B cell (primary cell): ENCODE measurements at regions not wholly inside any gene's neighbourhood (a gene's known extent, or its start where the extent isn't known, plus 50 kb on each side); places are given as distances from the start of the nearest gene placed in this dataset.

ENCODE experiments used
- ATAC-seq: fragments of 200-7000 bp; cut with Tn5 transposase; one replicate; pipeline ENCODE4 v1.10.0; 2021; ENCODE audit warnings: low read depth, mild to moderate bottlenecking, moderate number of reproducible peaks, moderate library complexity
- CTCF ChIA-PET: fragments of 350-600 bp; sonication (Branson Sonifier 250); formaldehyde crosslinking; loops from one replicate; lab custom pipeline; 2021; ENCODE audit warnings: antibody characterized with exemption, inconsistent platforms; lab: Charles Lee
- POLR2A ChIA-PET: fragments of 350-600 bp; sonication (Branson Sonifier 250); formaldehyde crosslinking; loops from one replicate; lab custom pipeline; 2021; ENCODE audit warnings: antibody characterized with exemption; lab: Charles Lee
- DNase-seq: peaks from one replicate; pipeline ENCODE4 v3.0.0; 2013
- H2AFZ ChIP-seq: 2 replicates; pipeline ENCODE4 v1.6.1; 2012; ENCODE audit warnings: mild to moderate bottlenecking, low read depth, low read length; ENCODE audit not compliant: insufficient read depth, poor library complexity, severe bottlenecking
- H3K27ac ChIP-seq, 2 donors: 1 replicate in 1 of 2; 2 replicates in 1 of 2; pipeline ENCODE4 v1.5.1; 2012 to 2013; ENCODE audit warnings: low read length in 2 of 2, mild to moderate bottlenecking in 2 of 2, moderate library complexity in 1 of 2
- H3K27me3 ChIP-seq, 4 experiments: fragments of 200-600 bp in 1 of 4; sonication (generic) in 1 of 4; replicated peaks in 1 of 4; 1 replicate in 2 of 4; 2 replicates in 2 of 4; pipeline versions ENCODE4 v1.6.1 to v1.7.0; 2013 to 2016; ENCODE audit warnings: low read length in 3 of 4, mild to moderate bottlenecking in 2 of 4, mixed read lengths in 1 of 4, moderate library complexity in 1 of 4; ENCODE audit not compliant: insufficient read depth in 4 of 4, control insufficient read depth in 3 of 4; ENCODE audit errors: control extremely low read depth in 1 of 4
- H3K36me3 ChIP-seq, 2 experiments: replicated peaks in 1 of 2; 1 replicate in 1 of 2; 2 replicates in 1 of 2; pipeline versions ENCODE4 v1.6.1 to v1.7.1; 2013; ENCODE audit warnings: low read length in 1 of 2; ENCODE audit not compliant: insufficient read depth in 2 of 2, control insufficient read depth in 1 of 2; ENCODE audit errors: control extremely low read depth in 1 of 2, extremely low read depth in 1 of 2
- H3K4me1 ChIP-seq, 2 donors: fragments of 200-600 bp in 1 of 2; sonication (generic) in 1 of 2; 1 replicate in 1 of 2; 2 replicates in 1 of 2; pipeline versions ENCODE4 v1.5.1 to v1.6.1; 2013 to 2017; ENCODE audit warnings: low read length in 2 of 2; ENCODE audit not compliant: control insufficient read depth in 2 of 2, insufficient read depth in 2 of 2
- H3K4me2 ChIP-seq: replicated peaks from 2 replicates; pipeline ENCODE3; 2012; ENCODE audit warnings: mild to moderate bottlenecking, low read depth, low read length; ENCODE audit not compliant: poor library complexity, severe bottlenecking
- H3K4me3 ChIP-seq, 5 experiments: fragments of 200-600 bp in 1 of 5; sonication (generic) in 1 of 5; 1 replicate in 3 of 5; 2 replicates in 2 of 5; pipeline versions ENCODE4 v1.5.1 to v1.7.0; 2011 to 2016; ENCODE audit warnings: low read length in 4 of 5, mild to moderate bottlenecking in 4 of 5, low read depth in 2 of 5, control low read depth in 1 of 5, moderate library complexity in 1 of 5; ENCODE audit not compliant: insufficient read depth in 1 of 5; ENCODE audit errors: control extremely low read depth in 1 of 5, extremely low read depth in 1 of 5
- H3K79me2 ChIP-seq: fragments of 200-600 bp; sonication (generic); one replicate; pipeline ENCODE4 v1.6.0; 2016; ENCODE audit warnings: low read length; ENCODE audit not compliant: control insufficient read depth, insufficient read depth
- H3K9ac ChIP-seq: fragments of 200-600 bp; sonication (generic); 2 replicates; pipeline ENCODE4 v1.6.1; 2017; ENCODE audit warnings: mild to moderate bottlenecking, low read length, moderate library complexity
- H3K9me3 ChIP-seq, 3 donors: one replicate each; pipeline versions ENCODE4 v1.6.1 to v1.7.1; 2013; ENCODE audit warnings: low read length in 2 of 3; ENCODE audit not compliant: control insufficient read depth in 2 of 3, insufficient read depth in 1 of 3; ENCODE audit errors: control extremely low read depth in 1 of 3
- H4K20me1 ChIP-seq: 2 replicates; pipeline ENCODE4 v1.6.0; 2012; ENCODE audit warnings: mild to moderate bottlenecking, low read length; ENCODE audit not compliant: insufficient read depth, control insufficient read depth, poor library complexity, severe bottlenecking
- H3K27ac Mint-ChIP-seq: one replicate; pipeline ENCODE4 v1.8.0; 2021; ENCODE audit warnings: mixed read lengths
- H3K27me3 Mint-ChIP-seq: one replicate; pipeline ENCODE4 v1.8.0; 2021; ENCODE audit warnings: mixed read lengths
- H3K4me1 Mint-ChIP-seq: one replicate; pipeline ENCODE4 v1.8.0; 2021; ENCODE audit warnings: mixed read lengths
- H3K4me3 Mint-ChIP-seq: one replicate; pipeline ENCODE4 v1.8.0; 2021; ENCODE audit warnings: mixed read lengths
- H3K9me3 Mint-ChIP-seq: one replicate; pipeline ENCODE4 v1.8.0; 2022; ENCODE audit warnings: mixed read lengths; ENCODE audit not compliant: insufficient read depth
- EZH2 ChIP-seq: IDR thresholded peaks from 2 replicates; pipeline ENCODE4 v1.6.1; 2012; ENCODE audit warnings: borderline replicate concordance, low read depth, mild to moderate bottlenecking, moderate library complexity, low read length; ENCODE audit not compliant: insufficient read depth, poor library complexity, severe bottlenecking
- WGBS: methylation state at CpG from one replicate; pipeline ENCODE4 v1.1.5; 2013; ENCODE audit warnings: missing lambda C conversion rate; ENCODE audit not compliant: insufficient coverage; 5-methylcytosine and 5-hydroxymethylcytosine counted together
- intact Hi-C: fragments of 100-400 bp; cut with micrococcal nuclease; formaldehyde crosslinking; loops from one replicate; pipeline ENCODE4 v1.10.0; 2022
- TF ChIP-seq, protein P1 (sequence below): fragments of 200-600 bp; IDR thresholded peaks from one replicate; pipeline ENCODE4 v1.8.0; 2022; ENCODE audit warnings: antibody characterized with exemption, mild to moderate bottlenecking

DNA sequence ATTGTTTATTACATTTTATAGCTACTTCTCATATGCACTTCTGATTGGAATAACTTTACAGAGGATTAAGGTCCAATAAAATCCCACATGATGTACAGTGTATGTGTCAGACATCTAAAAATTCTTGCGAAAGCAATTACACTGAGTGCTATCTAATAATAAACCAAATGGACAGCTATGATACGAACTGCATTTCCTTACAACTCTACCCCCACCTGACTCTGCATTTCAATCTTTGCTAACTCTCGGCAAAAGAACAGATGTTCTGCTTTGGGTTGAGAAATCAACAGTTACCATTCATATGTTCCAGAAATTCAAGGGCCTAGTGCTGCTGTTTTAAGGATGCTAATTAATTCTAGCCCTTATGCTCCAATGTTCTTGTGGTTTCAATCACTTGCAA is 287.9 kb upstream of the NOCT start:
- Histone ChIP-seq H3K4me2 (no peak overlapping the region), H3K36me3 (no peaks in the 10 kb centered on the region), H3K4me1 (no peaks in the 10 kb centered on the region), H2AFZ (no peak overlapping the region), H4K20me1 (no peaks in the 10 kb centered on the region), H3K27me3 (peaks cover 0 to 2% (median 0%) of the 10 kb centered on the region in 4 experiments), H3K27ac (no peak overlapping the region), H3K79me2 (no peaks in the 10 kb centered on the region), H3K9me3 (no peaks in the 10 kb centered on the region), H3K4me3 (no peak overlapping the region), H3K9ac (no peak overlapping the region)
- DNase-seq (no peak), ATAC-seq (no peak)
- no peaks in the 10 kb centered on the region for H3K27me3 Mint-ChIP-seq
- no peak overlapping the region for H3K4me3 Mint-ChIP-seq
- ChIA-PET POLR2A (no interaction called here), CTCF (no interaction called here)
- TF ChIP-seq EZH2, result no peak
- TF ChIP-seq, protein P1, sequence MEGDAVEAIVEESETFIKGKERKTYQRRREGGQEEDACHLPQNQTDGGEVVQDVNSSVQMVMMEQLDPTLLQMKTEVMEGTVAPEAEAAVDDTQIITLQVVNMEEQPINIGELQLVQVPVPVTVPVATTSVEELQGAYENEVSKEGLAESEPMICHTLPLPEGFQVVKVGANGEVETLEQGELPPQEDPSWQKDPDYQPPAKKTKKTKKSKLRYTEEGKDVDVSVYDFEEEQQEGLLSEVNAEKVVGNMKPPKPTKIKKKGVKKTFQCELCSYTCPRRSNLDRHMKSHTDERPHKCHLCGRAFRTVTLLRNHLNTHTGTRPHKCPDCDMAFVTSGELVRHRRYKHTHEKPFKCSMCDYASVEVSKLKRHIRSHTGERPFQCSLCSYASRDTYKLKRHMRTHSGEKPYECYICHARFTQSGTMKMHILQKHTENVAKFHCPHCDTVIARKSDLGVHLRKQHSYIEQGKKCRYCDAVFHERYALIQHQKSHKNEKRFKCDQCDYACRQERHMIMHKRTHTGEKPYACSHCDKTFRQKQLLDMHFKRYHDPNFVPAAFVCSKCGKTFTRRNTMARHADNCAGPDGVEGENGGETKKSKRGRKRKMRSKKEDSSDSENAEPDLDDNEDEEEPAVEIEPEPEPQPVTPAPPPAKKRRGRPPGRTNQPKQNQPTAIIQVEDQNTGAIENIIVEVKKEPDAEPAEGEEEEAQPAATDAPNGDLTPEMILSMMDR, result no peak
- no peaks in the 10 kb centered on the region for H3K4me1 Mint-ChIP-seq
- 100% methylated on average over 1 of the region's 3 CpGs for WGBS
- H3K9me3 Mint-ChIP-seq, result no peaks in the 10 kb centered on the region
- intact Hi-C loops, result no loop called here
- H3K27ac Mint-ChIP-seq, result no peak overlapping the region

DNA sequence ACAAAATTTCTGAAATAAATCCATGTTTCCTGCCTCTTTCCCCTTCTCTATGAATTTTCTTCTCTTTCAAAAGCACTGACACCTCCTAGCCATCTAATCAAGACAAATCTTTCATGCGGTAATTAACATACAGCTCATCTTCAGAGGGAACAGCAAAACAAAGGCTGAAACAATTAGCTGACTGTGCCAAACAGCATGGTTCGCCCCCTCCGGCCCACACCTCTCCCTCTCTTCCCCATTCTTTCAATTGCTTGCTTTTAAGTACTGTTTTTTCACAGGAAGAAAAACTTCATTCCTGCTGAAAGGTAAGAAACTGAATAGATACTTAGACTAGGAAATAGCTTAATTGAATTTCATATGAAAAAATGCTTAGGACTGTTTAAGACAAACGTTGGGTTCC is 291.1 kb upstream of the NOCT start:
- H3K4me2 ChIP-seq, result no peak overlapping the region
- TF ChIP-seq, protein P1, result no peak
- TF ChIP-seq EZH2, result no peak
- no peaks in the 10 kb centered on the region for H3K79me2 ChIP-seq
- no peak for DNase-seq
- POLR2A ChIA-PET, result no interaction called here
- CTCF ChIA-PET, result no interaction called here
- no peaks in the 10 kb centered on the region for H4K20me1 ChIP-seq
- ATAC-seq, result no peak
- peaks cover 3% of the 10 kb centered on the region for H3K27me3 Mint-ChIP-seq
- H3K9me3 ChIP-seq, result no peaks in the 10 kb centered on the region
- H3K4me1 ChIP-seq, result no peaks in the 10 kb centered on the region
- intact Hi-C loops, result no loop called here
- H2AFZ ChIP-seq, result no peak overlapping the region
- 83% methylated on average over 2 of the region's 4 CpGs for WGBS
- H3K4me1 Mint-ChIP-seq, result no peaks in the 10 kb centered on the region
- no peak overlapping the region for H3K4me3 ChIP-seq
- no peak overlapping the region for H3K27ac Mint-ChIP-seq
- H3K27ac ChIP-seq, result no peak overlapping the region
- no peak overlapping the region for H3K9ac ChIP-seq
- no peaks in the 10 kb centered on the region for H3K9me3 Mint-ChIP-seq
- H3K36me3 ChIP-seq, result no peaks in the 10 kb centered on the region
- H3K4me3 Mint-ChIP-seq, result no peak overlapping the region
- peaks cover 0 to 2% (median 0%) of the 10 kb centered on the region in 4 experiments for H3K27me3 ChIP-seq
